ENCODE measurements at regions not wholly inside any gene's neighbourhood (a gene's known extent, or its start where the extent isn't known, plus 50 kb on each side); places are given as distances from the start of the nearest gene placed in this dataset.

GRCh38 chr16:82220541-82220940, 50.5 kb upstream of the MPHOSPH6 start:
- no peaks in the 10 kb centered on the region for H3K9me3 ChIP-seq
- WGBS, 5 donors, result 90 to 94% (median 91%) methylated on average over 4 of the region's 4 CpGs
- H3K27ac ChIP-seq, result no peak overlapping the region
- intact Hi-C loops (cut with DNase I; ENCODE audit: low total_unique reads), result no loop called here
- no peaks in the 10 kb centered on the region for H3K36me3 ChIP-seq
- peaks cover 0 to 18% (median 0%) of the 10 kb centered on the region in 7 donors for H3K27me3 ChIP-seq (replicated peaks in 1 of 7)
- H3K4me3 ChIP-seq, result no peak overlapping the region
- no peak for TF ChIP-seq POLR2A (IDR thresholded peaks at IDR 0.05)
- no peak for TF ChIP-seq CTCF (IDR thresholded peaks at IDR 0.05 in 8 of 11, conservative IDR thresholded peaks at IDR 0.05 in 3 of 11)
- no peak for TF ChIP-seq POLR2AphosphoS5 (IDR thresholded peaks at IDR 0.05)
- no peak for DNase-seq
- H3K4me1 ChIP-seq, result no peaks in the 10 kb centered on the region
